Upper lobe of left lung (tissue), 4 donors: ENCODE measurements at regions not wholly inside any gene's neighbourhood (a gene's known extent, or its start where the extent isn't known, plus 50 kb on each side); places are given as distances from the start of the nearest gene placed in this dataset.

Source experiments
- CTCF ChIP-seq, 6 experiments: fragments of 450-650 bp in 4 of 6; fragments of 200-600 bp in 2 of 6; sonication (generic) in 2 of 6; IDR thresholded peaks; one replicate each; pipeline ENCODE4 v1.5.1; 2016 to 2019; ENCODE audit warnings: antibody characterized with exemption in 6 of 6
- POLR2A ChIP-seq, 4 donors: fragments of 450-650 bp; IDR thresholded peaks; one replicate each; pipeline ENCODE4 v1.5.1; 2016 to 2017; ENCODE audit warnings: antibody characterized with exemption in 4 of 4, mild to moderate bottlenecking in 2 of 4
- POLR2AphosphoS5 ChIP-seq, 2 donors: sonication (generic); formaldehyde crosslinking; IDR thresholded peaks; one replicate each; pipeline ENCODE4 v1.5.1; 2017; ENCODE audit warnings: antibody characterized with exemption in 2 of 2

- TF ChIP-seq CTCF (IDR thresholded peaks at IDR 0.05): no peak
- no peak for TF ChIP-seq POLR2A (IDR thresholded peaks at IDR 0.05)
- no peak for TF ChIP-seq POLR2AphosphoS5 (IDR thresholded peaks at IDR 0.05)
Observed at GRCh38 chr15:47404877-47405276, 312.4 kb upstream of the SEMA6D start.
